CD4-positive, alpha-beta T cell treated with Interleukin-12 subunit alpha and Interleukin-12 subunit beta, for 1 hour (primary cell): ENCODE measurements at regions not wholly inside any gene's neighbourhood (a gene's known extent, or its start where the extent isn't known, plus 50 kb on each side); places are given as distances from the start of the nearest gene placed in this dataset.
"Not testable (repeated sequence)": the region's sequence is repeated elsewhere in the genome, so short reads cannot be mapped to it uniquely, and the experiment has no call there.

ENCODE experiments used
- DNase-seq: peaks from one replicate; pipeline ENCODE4 v3.0.0-alpha.2; 2020

- no peak for DNase-seq
Observed at GRCh38 chr1:101185421-101185820, 51.4 kb upstream of the S1PR1 start.

DNA sequence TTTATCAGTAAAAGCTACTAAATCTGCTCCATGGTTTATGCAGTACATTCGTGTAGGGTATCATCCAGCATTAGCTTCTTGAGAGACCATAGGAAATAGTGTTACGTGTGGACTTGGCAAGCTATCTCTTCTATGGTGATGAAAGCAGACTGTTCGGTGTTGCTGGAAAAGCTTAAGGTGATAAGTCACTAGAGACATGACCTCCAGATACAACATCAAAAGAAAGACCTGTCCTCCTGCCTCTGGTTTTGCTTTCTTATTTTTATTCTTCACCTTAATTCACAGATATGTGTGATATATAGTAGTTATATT is 53.5 kb upstream of the S1PR1 start:
- DNase-seq = no peak

- no peak for DNase-seq
Observed at GRCh38 chr1:101182627-101183387, 54.0 kb upstream of the S1PR1 start.

GRCh38 chr1:101181930-101182329 is 54.9 kb upstream of the S1PR1 start:
- no peak for DNase-seq

- DNase-seq = peak; percentile 40
Observed at GRCh38 chr1:101178688-101179491, 57.9 kb upstream of the S1PR1 start.

- no peak for DNase-seq
Observed at GRCh38 chr1:101178341-101178687, 58.5 kb upstream of the S1PR1 start.

- DNase-seq = no peak
Observed at GRCh38 chr1:101175886-101176285, 60.9 kb upstream of the S1PR1 start.

DNA sequence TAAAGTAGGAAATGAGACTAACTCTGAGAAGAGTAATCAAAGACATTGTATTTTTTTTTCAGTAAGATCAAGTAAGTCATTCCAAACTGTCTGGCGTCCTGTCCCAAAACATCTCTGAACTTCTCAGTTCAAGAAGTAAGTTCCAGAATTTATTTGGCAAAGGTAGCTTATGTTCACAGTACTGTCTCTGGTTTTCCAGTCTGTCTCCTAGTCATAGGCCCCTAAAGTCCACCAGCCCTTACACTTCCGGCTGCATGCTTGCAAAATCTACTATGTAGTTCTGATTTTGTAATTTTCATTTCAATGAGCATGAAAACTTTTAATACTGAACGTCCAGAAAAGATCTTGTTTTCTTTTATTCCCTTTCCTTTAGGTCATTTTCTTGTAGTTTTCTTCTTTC is 61.4 kb upstream of the S1PR1 start:
- DNase-seq = no peak

DNA sequence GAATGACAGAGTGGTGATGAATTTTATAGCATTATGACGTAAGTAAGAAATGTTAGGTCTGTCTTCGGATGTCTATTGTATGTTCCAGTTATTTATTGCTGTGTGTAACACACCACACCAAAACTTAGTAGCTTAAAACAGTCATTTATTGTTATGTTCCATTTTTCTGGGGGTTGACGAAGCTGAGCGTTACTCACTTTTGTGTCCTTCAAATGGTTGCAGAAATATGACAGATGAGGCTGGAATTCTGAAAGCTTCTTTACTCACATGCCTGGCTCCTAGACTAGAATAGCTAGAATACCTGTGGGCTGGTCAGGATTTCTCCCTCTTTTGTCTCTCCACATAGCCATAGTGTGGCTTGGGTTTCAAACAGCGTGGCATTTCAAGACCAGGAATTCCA is 62.1 kb upstream of the S1PR1 start:
- DNase-seq = no peak

DNA sequence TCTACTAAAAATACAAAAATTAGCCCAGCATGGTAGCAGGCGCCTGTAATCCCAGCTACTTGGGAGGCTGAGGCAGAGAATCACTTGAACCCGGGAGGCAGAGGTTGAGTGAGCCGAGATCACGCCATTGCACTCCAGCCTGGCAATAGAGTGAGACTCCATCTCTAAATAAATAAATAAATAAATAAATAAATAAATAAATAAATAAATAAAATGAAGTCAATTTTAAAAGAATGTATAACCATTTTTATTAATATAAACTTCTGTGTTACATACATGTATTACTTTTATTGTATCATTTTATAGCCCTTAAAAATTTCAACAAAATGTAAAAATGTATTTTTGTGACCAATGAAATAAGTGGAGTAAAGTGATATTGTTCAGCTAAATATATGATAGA is 62.5 kb upstream of the S1PR1 start:
- DNase-seq = not testable (repeated sequence)

GRCh38 chr1:101170506-101171050 is 66.2 kb upstream of the S1PR1 start:
- no peak for DNase-seq

GRCh38 chr1:101167891-101168290 is 68.9 kb upstream of the S1PR1 start:
- no peak for DNase-seq

- DNase-seq = no peak
Observed at GRCh38 chr1:101166583-101167120, 70.2 kb upstream of the S1PR1 start.

DNA sequence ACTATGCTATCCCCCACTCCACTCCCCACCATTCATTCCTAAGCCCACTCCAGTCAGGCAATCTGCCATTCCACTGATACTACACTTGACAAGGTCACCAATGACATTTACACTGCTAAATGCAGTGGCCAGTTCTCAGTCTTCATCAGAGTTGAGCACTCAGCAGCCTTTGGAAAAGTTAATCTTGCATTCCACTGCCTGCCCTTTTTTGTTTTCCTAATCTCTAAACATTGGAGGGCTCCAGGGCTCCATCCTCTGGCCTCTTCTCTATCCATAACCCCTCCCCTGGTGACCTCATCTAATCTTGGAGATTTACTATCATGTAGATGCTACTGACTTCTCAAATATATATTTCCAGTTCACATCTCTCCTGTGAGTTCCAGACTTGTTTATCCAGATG is 70.9 kb upstream of the S1PR1 start:
- DNase-seq = no peak

GRCh38 chr1:101165532-101165931 is 71.3 kb upstream of the S1PR1 start:
- no peak for DNase-seq

DNA sequence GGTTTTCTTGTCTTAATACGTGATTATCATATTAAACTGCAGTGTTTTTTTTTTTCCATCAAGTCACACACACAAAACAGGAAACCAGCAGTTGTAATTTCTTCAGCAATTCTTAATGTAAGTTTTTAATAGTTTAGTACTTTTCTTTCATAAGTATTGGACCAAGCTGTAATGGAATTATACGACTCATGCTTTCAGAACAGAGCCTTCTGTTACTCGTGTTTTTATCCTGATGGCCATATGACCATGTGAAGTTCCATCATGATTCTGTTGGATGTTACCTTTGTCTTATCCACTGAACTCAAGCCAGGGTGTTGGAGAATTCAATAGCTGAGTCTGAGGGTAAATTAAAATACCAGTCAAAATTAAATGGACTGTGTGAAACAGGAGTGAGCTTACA is 72.0 kb upstream of the S1PR1 start:
- no peak for DNase-seq

- no peak for DNase-seq
Observed at GRCh38 chr1:101162736-101163735, 73.8 kb upstream of the S1PR1 start.

GRCh38 chr1:101162300-101162699 is 74.5 kb upstream of the S1PR1 start:
- DNase-seq = no peak

GRCh38 chr1:101161619-101162018 is 75.2 kb upstream of the S1PR1 start:
- DNase-seq = no peak

DNA sequence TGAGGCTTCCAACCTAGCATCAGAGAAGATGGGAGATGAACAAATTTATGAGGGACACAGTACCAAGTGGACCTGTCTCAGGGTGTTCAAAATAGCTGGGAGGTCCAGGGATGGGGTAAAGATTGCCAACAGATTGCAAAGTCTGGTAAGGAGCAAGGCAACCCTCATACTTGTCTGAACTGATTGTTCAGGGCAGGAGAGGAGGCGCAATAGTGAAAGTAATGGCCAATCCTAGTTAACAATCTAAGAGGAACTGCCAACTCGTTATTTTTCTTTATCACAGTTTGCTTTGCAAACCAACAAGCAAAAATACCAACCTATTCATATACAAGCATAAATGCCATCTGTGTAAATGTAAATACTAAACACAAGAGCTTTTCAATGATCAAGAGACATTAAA is 78.4 kb upstream of the S1PR1 start:
- DNase-seq = no peak

DNA sequence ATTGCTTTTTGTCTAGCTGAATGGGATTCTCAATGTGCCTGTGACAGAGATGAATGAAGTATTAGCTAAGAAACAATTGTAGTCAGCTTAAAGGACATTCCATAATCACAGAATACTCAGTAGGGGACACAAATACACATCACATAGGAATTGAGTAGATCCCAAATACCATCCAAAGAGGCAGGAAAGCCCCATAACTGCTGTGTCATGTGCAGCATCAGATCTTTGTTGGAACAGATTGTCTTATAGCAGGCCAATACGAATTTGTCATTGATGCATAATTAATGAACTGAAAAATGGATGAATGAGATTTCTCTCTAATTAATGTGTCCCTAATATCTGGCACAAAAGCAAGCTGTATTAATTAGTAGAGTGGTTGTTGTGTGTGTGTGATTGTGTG is 82.3 kb upstream of the S1PR1 start:
- DNase-seq = no peak

- DNase-seq = no peak
Observed at GRCh38 chr1:101153692-101154091, 83.1 kb upstream of the S1PR1 start.

- DNase-seq = no peak
Observed at GRCh38 chr1:101152633-101153032, 84.2 kb upstream of the S1PR1 start.
